Esophagus mucosa (tissue), 1 donor: ENCODE measurements at regions not wholly inside any gene's neighbourhood (a gene's known extent, or its start where the extent isn't known, plus 50 kb on each side); places are given as distances from the start of the nearest gene placed in this dataset.
A peak's percentile ranks its signal among the peaks of the same experiment; 100 is the strongest.

ENCODE experiments used
- ATAC-seq: fragments of 200-7000 bp; cut with Tn5 transposase; one replicate; pipeline ENCODE4 v1.9.1; 2020
- donor health status: DM: yes; HTN: yes; CAD: no.

GRCh38 chr19:23855676-23856075 lies 59.0 kb upstream of the ZNF726 start:
- ATAC-seq: no peak

DNA sequence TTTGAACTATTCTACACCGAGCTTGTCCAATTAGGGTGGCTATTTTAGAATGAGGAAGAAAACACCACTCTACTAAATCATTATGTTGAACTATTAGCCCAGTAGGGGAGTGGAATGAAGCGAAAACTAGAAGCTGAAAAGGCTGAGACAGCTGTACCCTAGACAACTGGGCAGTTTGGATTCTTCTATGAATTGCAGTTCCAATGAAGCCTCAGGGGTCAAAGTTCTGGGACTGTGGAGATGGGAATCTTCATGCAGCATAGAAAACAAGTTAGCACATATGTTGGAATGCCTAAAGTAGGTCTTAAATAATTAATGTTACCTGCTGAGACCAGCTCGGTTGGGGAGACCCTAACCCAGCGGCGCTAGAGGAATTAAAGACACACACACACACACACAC lies 62.7 kb upstream of the ZNF726 start:
- no peak for ATAC-seq

GRCh38 chr19:23832717-23833327 lies 74.1 kb upstream of the ZNF681 start:
- ATAC-seq: no peak

DNA sequence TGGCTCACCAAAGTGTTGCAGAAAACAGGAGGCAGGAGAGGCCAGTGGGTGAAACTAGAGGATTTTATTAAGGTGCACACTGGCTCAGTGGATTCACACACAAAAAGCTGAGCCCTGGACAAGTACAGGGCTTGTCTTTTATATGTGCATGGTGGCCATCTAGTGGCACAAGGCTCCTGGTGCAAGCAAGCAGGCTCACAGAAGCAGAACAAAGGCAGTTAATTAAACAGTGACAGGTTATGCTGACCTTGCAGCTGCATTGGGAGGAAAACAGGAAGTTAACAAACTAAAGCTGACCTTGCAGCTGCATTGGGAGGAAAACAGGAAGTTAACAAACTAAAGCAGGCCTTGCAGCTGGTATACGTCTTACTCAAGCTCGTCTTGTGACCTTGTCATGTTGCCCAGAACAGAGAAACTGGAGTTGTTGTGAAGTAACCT lies 65.3 kb upstream of the ZNF681 start:
- ATAC-seq: peak; percentile 79

DNA sequence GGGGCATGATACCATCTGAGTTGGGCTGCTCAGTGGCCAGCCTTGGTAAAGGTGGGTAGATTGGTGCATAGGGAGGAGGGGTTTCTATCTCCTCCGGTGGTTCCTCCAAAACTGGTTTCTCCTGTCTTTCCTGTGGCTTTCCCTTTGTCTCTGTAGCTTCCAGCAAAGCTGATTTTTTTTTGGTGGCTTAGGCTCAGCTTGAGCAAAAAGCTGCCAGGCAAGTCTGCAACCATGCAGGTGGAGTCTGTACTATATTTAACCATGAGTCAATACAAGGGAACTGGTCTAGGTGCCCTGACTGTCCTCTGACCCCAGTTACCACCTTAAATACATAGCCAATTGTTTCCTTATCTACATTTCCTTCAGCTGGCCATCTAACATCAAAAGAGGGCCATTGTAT lies 64.0 kb upstream of the ZNF681 start:
- ATAC-seq: peak; percentile 93

GRCh38 chr19:23817519-23817918 lies 58.8 kb upstream of the ZNF681 start:
- peak; percentile 86 for ATAC-seq

GRCh38 chr19:23810496-23810895 lies 51.8 kb upstream of the ZNF681 start:
- no peak for ATAC-seq
